Endothelial cell of umbilical vein (primary cell): ENCODE measurements at regions not wholly inside any gene's neighbourhood (a gene's known extent, or its start where the extent isn't known, plus 50 kb on each side); places are given as distances from the start of the nearest gene placed in this dataset.

Experiments used
- BruUV-seq: library from RNA; stranded (reverse); fragments of 400-500 nt; replicated peaks from 2 replicates; lab custom pipeline; 2021; lab: Mats Ljungman, UMichigan
- CTCF ChIA-PET: fragments of 300-600, 350-600 bp; sonication (Branson Sonifier 250); formaldehyde crosslinking; loops from one replicate; lab custom pipeline; 2021; ENCODE audit warnings: antibody characterized with exemption, inconsistent platforms; lab: Charles Lee
- POLR2A ChIA-PET: fragments of 300-600, 350-600 bp; sonication (Branson Sonifier 250); formaldehyde crosslinking; loops from one replicate; lab custom pipeline; 2021; ENCODE audit warnings: antibody characterized with exemption, inconsistent platforms; lab: Charles Lee
- DNase-seq: peaks from one replicate; pipeline ENCODE4 v3.0.0-alpha.2; 2011; ENCODE audit warnings: low read depth, low spot score
- FAIRE-seq: peaks from 2 replicates; lab custom pipeline; 2011; peaks lifted over from hg19 to GRCh38; lab: Jason Lieb, UNC
- H2AFZ ChIP-seq: 2 replicates; pipeline ENCODE4 v1.6.0; 2012; ENCODE audit warnings: low read depth, low read length, control low read depth, inconsistent platforms
- H3K27ac ChIP-seq: 2 replicates; pipeline ENCODE4 v1.5.1; 2011; ENCODE audit warnings: low read depth, mild to moderate bottlenecking, control low read depth, low read length, moderate library complexity; ENCODE audit not compliant: insufficient read depth
- H3K27me3 ChIP-seq, 2 experiments: 2 replicates each; pipeline versions ENCODE4 v1.6.0 to v1.6.1; 2011; ENCODE audit warnings: low read length in 2 of 2, mixed read lengths in 1 of 2; ENCODE audit not compliant: control insufficient read depth in 2 of 2, insufficient read depth in 2 of 2
- H3K36me3 ChIP-seq, 2 experiments: 2 replicates in 1 of 2; 3 replicates in 1 of 2; pipeline ENCODE4 v1.5.1; 2011; ENCODE audit warnings: low read length in 2 of 2, mild to moderate bottlenecking in 1 of 2, moderate library complexity in 1 of 2; ENCODE audit not compliant: control insufficient read depth in 2 of 2, insufficient read depth in 2 of 2; ENCODE audit errors: extremely low read depth in 1 of 2
- H3K4me1 ChIP-seq: 3 replicates; pipeline ENCODE4 v1.5.1; 2011; ENCODE audit warnings: mild to moderate bottlenecking, low read length; ENCODE audit not compliant: control insufficient read depth, insufficient read depth; ENCODE audit errors: extremely low read depth
- H3K4me2 ChIP-seq: 2 replicates; pipeline ENCODE4 v1.6.1; 2011; ENCODE audit warnings: low read length, control low read depth, mixed read lengths; ENCODE audit not compliant: insufficient read depth
- H3K4me3 ChIP-seq, 3 experiments: fragments of 200-600 bp in 1 of 3; sonication (generic), shearing (Covaris generic) in 1 of 3; replicated peaks in 1 of 3; 2 replicates each; pipeline ENCODE4 v1.5.1; 2011 to 2016; ENCODE audit warnings: control low read depth in 3 of 3, low read length in 3 of 3, mild to moderate bottlenecking in 2 of 3, inconsistent platforms in 1 of 3, low read depth in 1 of 3, moderate library complexity in 1 of 3; ENCODE audit not compliant: insufficient read depth in 1 of 3
- H3K79me2 ChIP-seq: 2 replicates; pipeline ENCODE4 v1.6.0; 2012; ENCODE audit warnings: low read length, inconsistent platforms; ENCODE audit not compliant: control insufficient read depth, insufficient read depth
- H3K9ac ChIP-seq: replicated peaks from 2 replicates; pipeline ENCODE3; 2011; ENCODE audit warnings: low read length, control low read depth; ENCODE audit not compliant: insufficient read depth; ENCODE audit errors: extremely low read depth
- H3K9me1 ChIP-seq: replicated peaks from 3 replicates; pipeline ENCODE4 v1.6.0; 2011; ENCODE audit warnings: mild to moderate bottlenecking, low read length; ENCODE audit not compliant: control insufficient read depth, insufficient read depth; ENCODE audit errors: extremely low read depth
- H3K9me3 ChIP-seq: replicated peaks from 2 replicates; pipeline ENCODE4 v1.5.1; 2012; ENCODE audit warnings: low read length, inconsistent platforms; ENCODE audit not compliant: control insufficient read depth, insufficient read depth
- H4K20me1 ChIP-seq: replicated peaks from 2 replicates; pipeline ENCODE3; 2011; ENCODE audit warnings: mild to moderate bottlenecking, low read length; ENCODE audit not compliant: control insufficient read depth, insufficient read depth; ENCODE audit errors: extremely low read depth
- CTCF ChIP-seq, 2 donors: IDR thresholded peaks; 1 replicate in 1 of 2; 2 replicates in 1 of 2; pipeline ENCODE4 v1.5.1; 2011; ENCODE audit warnings: low read length in 2 of 2, mild to moderate bottlenecking in 2 of 2, moderate library complexity in 2 of 2, control low read depth in 1 of 2, inconsistent platforms in 1 of 2, low read depth in 1 of 2; ENCODE audit not compliant: insufficient read depth in 1 of 2; ENCODE audit errors: extremely low read depth in 1 of 2
- EZH2 ChIP-seq: IDR thresholded peaks from 2 replicates; pipeline ENCODE4 v1.6.1; 2012; ENCODE audit warnings: borderline replicate concordance, low read depth, mild to moderate bottlenecking, moderate library complexity, low read length, inconsistent platforms; ENCODE audit not compliant: severe bottlenecking
- FOS ChIP-seq: IDR thresholded peaks from 2 replicates; pipeline ENCODE4 v1.6.1; 2011; ENCODE audit warnings: mild to moderate bottlenecking, low read length, moderate library complexity, borderline replicate concordance; ENCODE audit not compliant: insufficient read depth
- GATA2 ChIP-seq: IDR thresholded peaks from 2 replicates; pipeline ENCODE4 v1.7.0; 2011; ENCODE audit warnings: low read depth, mild to moderate bottlenecking, moderate library complexity, mixed read lengths, low read length; ENCODE audit not compliant: insufficient read length, insufficient read depth
- JUN ChIP-seq: IDR thresholded peaks from 2 replicates; pipeline ENCODE4 v1.6.1; 2011; ENCODE audit warnings: borderline replicate concordance, low read depth; ENCODE audit not compliant: insufficient read length, insufficient read depth
- MYC ChIP-seq: IDR thresholded peaks from one replicate; pipeline ENCODE4 v1.6.1; 2011; ENCODE audit warnings: mild to moderate bottlenecking, low read depth, low read length
- POLR2A ChIP-seq: IDR thresholded peaks from 2 replicates; pipeline ENCODE4 v1.6.1; 2012; ENCODE audit warnings: low read depth, mild to moderate bottlenecking, control low read depth, low read length
- POLR2AphosphoS5 ChIP-seq: IDR thresholded peaks from 2 replicates; pipeline ENCODE4 v1.6.1; 2012; ENCODE audit warnings: low read depth, mild to moderate bottlenecking, control low read depth, low read length, moderate library complexity; ENCODE audit not compliant: insufficient read depth
- dilution Hi-C: fragments of 300-500 bp; cut with MboI; formaldehyde crosslinking; loops from one replicate; pipeline ENCODE4 v1.15.0; 2019; ENCODE audit warnings: low sequenced_read_pairs; ENCODE audit not compliant: extremely low pct_ligation_motif_present
- intact Hi-C: fragments of 100-400 bp; cut with micrococcal nuclease; formaldehyde crosslinking; loops from one replicate; pipeline ENCODE4 v1.10.0; 2022
- TF ChIP-seq, protein P1 (sequence below): IDR thresholded peaks from 2 replicates; pipeline ENCODE4 v1.6.1; 2011; ENCODE audit not compliant: insufficient read depth, insufficient read length

- Histone ChIP-seq H3K27ac (no peak overlapping the region), H3K9me1 (no peaks in the 10 kb centered on the region), H2AFZ (no peak overlapping the region), H3K9me3 (no peaks in the 10 kb centered on the region), H3K4me1 (no peaks in the 10 kb centered on the region), H3K27me3 (no peaks in the 10 kb centered on the region), H3K4me2 (no peak overlapping the region), H3K4me3 (no peak overlapping the region), H3K79me2 (no peaks in the 10 kb centered on the region), H4K20me1 (no peaks in the 10 kb centered on the region), H3K36me3 (no peaks in the 10 kb centered on the region), H3K9ac (no peak overlapping the region)
- ChIA-PET POLR2A (no interaction called here), CTCF (no interaction called here)
- TF ChIP-seq JUN (no peak), CTCF (IDR thresholded peaks at IDR 0.05; ENCODE audit: extremely low read depth in 1 of 2, insufficient read depth in 1 of 2, low read depth in 1 of 2, low read length in 2 of 2) (no peak), POLR2A (no peak), GATA2 (no peak), MYC (no peak), POLR2AphosphoS5 (no peak), EZH2 (no peak), FOS (no peak)
- TF ChIP-seq, protein P1, sequence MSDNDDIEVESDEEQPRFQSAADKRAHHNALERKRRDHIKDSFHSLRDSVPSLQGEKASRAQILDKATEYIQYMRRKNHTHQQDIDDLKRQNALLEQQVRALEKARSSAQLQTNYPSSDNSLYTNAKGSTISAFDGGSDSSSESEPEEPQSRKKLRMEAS: no peak
- FAIRE-seq: no peak
- DNase-seq: no peak
- intact Hi-C loops (no loop called here), dilution Hi-C loops (no loop called here)
- no TSS peak for BruUV-seq
Observed at GRCh38 chrX:117532339-117532738, 584.3 kb downstream of the KLHL13 start.
